GM12874 (cell line): ENCODE measurements at regions not wholly inside any gene's neighbourhood (a gene's known extent, or its start where the extent isn't known, plus 50 kb on each side); places are given as distances from the start of the nearest gene placed in this dataset.

Source experiments
- CTCF ChIP-seq: IDR thresholded peaks from 2 replicates; pipeline ENCODE4 v1.5.1; 2011; ENCODE audit warnings: low read depth, mild to moderate bottlenecking, control low read depth, low read length, moderate library complexity; ENCODE audit not compliant: insufficient read depth

- TF ChIP-seq CTCF = no peak
Observed at GRCh38 chr18:22752014-22752413, 181.1 kb upstream of the RBBP8 start.

GRCh38 chr18:22753130-22753831, 179.8 kb upstream of the RBBP8 start:
- TF ChIP-seq CTCF = no peak

- no peak for TF ChIP-seq CTCF
Observed at GRCh38 chr18:22765896-22766295, 167.2 kb upstream of the RBBP8 start.

GRCh38 chr18:22767653-22768052, 165.5 kb upstream of the RBBP8 start:
- no peak for TF ChIP-seq CTCF

- TF ChIP-seq CTCF = no peak
Observed at GRCh38 chr18:22773944-22774343, 159.2 kb upstream of the RBBP8 start.

- no peak for TF ChIP-seq CTCF
Observed at GRCh38 chr18:22778996-22779395, 154.1 kb upstream of the RBBP8 start.

- no peak for TF ChIP-seq CTCF
Observed at GRCh38 chr18:22783245-22783644, 149.9 kb upstream of the RBBP8 start.
